HepG2 (cell line): ENCODE measurements at regions not wholly inside any gene's neighbourhood (a gene's known extent, or its start where the extent isn't known, plus 50 kb on each side); places are given as distances from the start of the nearest gene placed in this dataset.

ENCODE experiments used
- NR1H2 ChIP-seq: sonication (generic); formaldehyde crosslinking; IDR thresholded peaks from 2 replicates; pipeline ENCODE4 v1.8.1; 2022; ENCODE audit warnings: low read depth, missing genetic modification reagents, borderline replicate concordance
- SALL1 ChIP-seq: sonication (generic); formaldehyde crosslinking; IDR thresholded peaks from 2 replicates; pipeline ENCODE4 v1.8.0; 2022; ENCODE audit warnings: mild to moderate bottlenecking, missing genetic modification reagents
- ZBTB8A ChIP-seq: sonication (generic); formaldehyde crosslinking; IDR thresholded peaks from 2 replicates; pipeline ENCODE4 v1.4.0; 2020; ENCODE audit warnings: mild to moderate bottlenecking, low read depth, missing genetic modification reagents, borderline replicate concordance
- TF ChIP-seq, protein P1 (sequence below): sonication (generic); formaldehyde crosslinking; IDR thresholded peaks from 2 replicates; pipeline ENCODE4 v1.4.0; 2020; ENCODE audit warnings: mild to moderate bottlenecking, missing genetic modification reagents
- TF ChIP-seq, protein P2 (sequence below): IDR thresholded peaks from 2 replicates; pipeline ENCODE4 v1.6.1; 2016; ENCODE audit warnings: mild to moderate bottlenecking, missing biosample characterization, missing genetic modification reagents
- TF ChIP-seq, protein P3 (sequence below): sonication (generic); formaldehyde crosslinking; IDR thresholded peaks from 2 replicates; pipeline ENCODE4 v1.4.0; 2020; ENCODE audit warnings: missing genetic modification reagents, mild to moderate bottlenecking, borderline replicate concordance
- TF ChIP-seq, protein P4 (sequence below): sonication (generic); formaldehyde crosslinking; IDR thresholded peaks from 2 replicates; pipeline ENCODE4 v1.5.1; 2020; ENCODE audit warnings: mild to moderate bottlenecking, missing genetic modification reagents, borderline replicate concordance
- TF ChIP-seq, protein P5 (sequence below): sonication (generic); formaldehyde crosslinking; IDR thresholded peaks from 2 replicates; pipeline ENCODE4 v1.9.0; 2022; ENCODE audit warnings: missing genetic modification reagents, mild to moderate bottlenecking, borderline replicate concordance

DNA sequence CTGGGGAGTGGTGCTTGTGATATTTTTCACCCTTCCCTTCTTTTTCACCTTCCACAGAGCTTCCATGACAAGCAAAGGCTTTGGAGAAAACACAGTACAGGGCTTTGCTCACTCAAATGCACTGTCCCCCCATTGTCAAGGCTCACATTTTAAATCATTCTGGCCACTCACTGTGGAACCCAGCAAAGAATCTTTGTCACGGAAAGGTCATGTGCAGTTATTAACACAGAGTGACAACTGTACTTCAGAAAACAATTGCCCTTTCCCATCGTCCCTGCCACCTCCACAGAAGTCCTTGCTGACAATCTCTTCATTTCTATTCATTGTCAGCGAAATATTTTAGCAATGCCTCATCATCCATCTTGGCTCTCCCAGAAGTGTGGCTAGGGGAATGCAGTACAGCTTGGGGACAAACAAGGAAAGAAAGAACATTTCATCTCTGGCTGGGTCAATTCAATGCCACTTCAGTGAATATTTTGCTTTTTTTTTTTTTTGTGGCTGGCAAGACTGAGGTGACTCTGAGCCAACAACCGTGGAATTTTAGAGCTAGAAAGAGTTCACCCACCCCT is 851.0 kb downstream of the KCNMA1 start (continued):
- TF ChIP-seq, protein P1, sequence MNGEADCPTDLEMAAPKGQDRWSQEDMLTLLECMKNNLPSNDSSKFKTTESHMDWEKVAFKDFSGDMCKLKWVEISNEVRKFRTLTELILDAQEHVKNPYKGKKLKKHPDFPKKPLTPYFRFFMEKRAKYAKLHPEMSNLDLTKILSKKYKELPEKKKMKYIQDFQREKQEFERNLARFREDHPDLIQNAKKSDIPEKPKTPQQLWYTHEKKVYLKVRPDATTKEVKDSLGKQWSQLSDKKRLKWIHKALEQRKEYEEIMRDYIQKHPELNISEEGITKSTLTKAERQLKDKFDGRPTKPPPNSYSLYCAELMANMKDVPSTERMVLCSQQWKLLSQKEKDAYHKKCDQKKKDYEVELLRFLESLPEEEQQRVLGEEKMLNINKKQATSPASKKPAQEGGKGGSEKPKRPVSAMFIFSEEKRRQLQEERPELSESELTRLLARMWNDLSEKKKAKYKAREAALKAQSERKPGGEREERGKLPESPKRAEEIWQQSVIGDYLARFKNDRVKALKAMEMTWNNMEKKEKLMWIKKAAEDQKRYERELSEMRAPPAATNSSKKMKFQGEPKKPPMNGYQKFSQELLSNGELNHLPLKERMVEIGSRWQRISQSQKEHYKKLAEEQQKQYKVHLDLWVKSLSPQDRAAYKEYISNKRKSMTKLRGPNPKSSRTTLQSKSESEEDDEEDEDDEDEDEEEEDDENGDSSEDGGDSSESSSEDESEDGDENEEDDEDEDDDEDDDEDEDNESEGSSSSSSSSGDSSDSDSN (CRISPR knock-in tag) = no peak
- TF ChIP-seq, protein P2, sequence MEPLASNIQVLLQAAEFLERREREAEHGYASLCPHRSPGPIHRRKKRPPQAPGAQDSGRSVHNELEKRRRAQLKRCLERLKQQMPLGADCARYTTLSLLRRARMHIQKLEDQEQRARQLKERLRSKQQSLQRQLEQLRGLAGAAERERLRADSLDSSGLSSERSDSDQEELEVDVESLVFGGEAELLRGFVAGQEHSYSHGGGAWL (CRISPR knock-in tag) = no peak
- TF ChIP-seq, protein P3, sequence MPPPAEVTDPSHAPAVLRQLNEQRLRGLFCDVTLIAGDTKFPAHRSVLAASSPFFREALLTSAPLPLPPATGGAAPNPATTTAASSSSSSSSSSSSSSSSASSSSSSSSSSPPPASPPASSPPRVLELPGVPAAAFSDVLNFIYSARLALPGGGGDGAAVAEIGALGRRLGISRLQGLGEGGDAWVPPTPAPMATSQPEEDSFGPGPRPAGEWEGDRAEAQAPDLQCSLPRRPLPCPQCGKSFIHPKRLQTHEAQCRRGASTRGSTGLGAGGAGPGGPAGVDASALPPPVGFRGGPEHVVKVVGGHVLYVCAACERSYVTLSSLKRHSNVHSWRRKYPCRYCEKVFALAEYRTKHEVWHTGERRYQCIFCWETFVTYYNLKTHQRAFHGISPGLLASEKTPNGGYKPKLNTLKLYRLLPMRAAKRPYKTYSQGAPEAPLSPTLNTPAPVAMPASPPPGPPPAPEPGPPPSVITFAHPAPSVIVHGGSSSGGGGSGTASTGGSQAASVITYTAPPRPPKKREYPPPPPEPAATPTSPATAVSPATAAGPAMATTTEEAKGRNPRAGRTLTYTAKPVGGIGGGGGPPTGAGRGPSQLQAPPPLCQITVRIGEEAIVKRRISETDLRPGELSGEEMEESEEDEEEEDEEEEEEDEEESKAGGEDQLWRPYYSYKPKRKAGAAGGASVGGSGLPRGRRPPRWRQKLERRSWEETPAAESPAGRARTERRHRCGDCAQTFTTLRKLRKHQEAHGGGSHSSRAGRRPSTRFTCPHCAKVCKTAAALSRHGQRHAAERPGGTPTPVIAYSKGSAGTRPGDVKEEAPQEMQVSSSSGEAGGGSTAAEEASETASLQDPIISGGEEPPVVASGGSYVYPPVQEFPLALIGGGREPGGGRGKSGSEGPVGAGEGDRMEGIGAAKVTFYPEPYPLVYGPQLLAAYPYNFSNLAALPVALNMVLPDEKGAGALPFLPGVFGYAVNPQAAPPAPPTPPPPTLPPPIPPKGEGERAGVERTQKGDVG (CRISPR knock-in tag) = no peak
- TF ChIP-seq ZBTB8A (CRISPR knock-in tag) (no peak), NR1H2 (CRISPR knock-in tag) (no peak), SALL1 (no peak)
- TF ChIP-seq, protein P4, sequence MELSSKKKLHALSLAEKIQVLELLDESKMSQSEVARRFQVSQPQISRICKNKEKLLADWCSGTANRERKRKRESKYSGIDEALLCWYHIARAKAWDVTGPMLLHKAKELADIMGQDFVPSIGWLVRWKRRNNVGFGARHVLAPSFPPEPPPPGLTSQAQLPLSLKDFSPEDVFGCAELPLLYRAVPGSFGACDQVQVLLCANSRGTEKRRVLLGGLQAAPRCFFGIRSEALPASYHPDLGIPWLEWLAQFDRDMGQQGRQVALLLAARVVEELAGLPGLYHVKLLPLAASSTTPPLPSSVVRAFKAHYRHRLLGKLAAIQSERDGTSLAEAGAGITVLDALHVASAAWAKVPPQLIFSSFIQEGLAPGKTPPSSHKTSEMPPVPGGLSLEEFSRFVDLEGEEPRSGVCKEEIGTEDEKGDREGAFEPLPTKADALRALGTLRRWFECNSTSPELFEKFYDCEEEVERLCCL (CRISPR knock-in tag) = no peak
- TF ChIP-seq, protein P5, sequence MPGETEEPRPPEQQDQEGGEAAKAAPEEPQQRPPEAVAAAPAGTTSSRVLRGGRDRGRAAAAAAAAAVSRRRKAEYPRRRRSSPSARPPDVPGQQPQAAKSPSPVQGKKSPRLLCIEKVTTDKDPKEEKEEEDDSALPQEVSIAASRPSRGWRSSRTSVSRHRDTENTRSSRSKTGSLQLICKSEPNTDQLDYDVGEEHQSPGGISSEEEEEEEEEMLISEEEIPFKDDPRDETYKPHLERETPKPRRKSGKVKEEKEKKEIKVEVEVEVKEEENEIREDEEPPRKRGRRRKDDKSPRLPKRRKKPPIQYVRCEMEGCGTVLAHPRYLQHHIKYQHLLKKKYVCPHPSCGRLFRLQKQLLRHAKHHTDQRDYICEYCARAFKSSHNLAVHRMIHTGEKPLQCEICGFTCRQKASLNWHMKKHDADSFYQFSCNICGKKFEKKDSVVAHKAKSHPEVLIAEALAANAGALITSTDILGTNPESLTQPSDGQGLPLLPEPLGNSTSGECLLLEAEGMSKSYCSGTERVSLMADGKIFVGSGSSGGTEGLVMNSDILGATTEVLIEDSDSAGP (CRISPR knock-in tag) = no peak
